Kidney (tissue), 13 donors: ENCODE measurements at regions not wholly inside any gene's neighbourhood (a gene's known extent, or its start where the extent isn't known, plus 50 kb on each side); places are given as distances from the start of the nearest gene placed in this dataset.

Experiments used
- DNase-seq, 5 donors: peaks; one replicate each; pipeline ENCODE4 v3.0.0-alpha.2; 2013 to 2020
- FAIRE-seq: peaks from 2 replicates; lab custom pipeline; 2012; peaks lifted over from hg19 to GRCh38; lab: Jason Lieb, UNC
- H3K27ac ChIP-seq, 2 donors: one replicate each; pipeline ENCODE4 v1.7.0; 2013; ENCODE audit warnings: low read depth in 2 of 2, low read length in 2 of 2, inconsistent platforms in 1 of 2
- H3K27me3 ChIP-seq: one replicate; pipeline ENCODE4 v1.7.1; 2013; ENCODE audit warnings: low read length, inconsistent platforms; ENCODE audit not compliant: control insufficient read depth, insufficient read depth
- H3K36me3 ChIP-seq, 3 donors: one replicate each; pipeline versions ENCODE4 v1.7.0 to v1.7.1; 2013; ENCODE audit warnings: low read length in 3 of 3, control low read depth in 1 of 3, inconsistent platforms in 1 of 3; ENCODE audit not compliant: insufficient read depth in 3 of 3, control insufficient read depth in 2 of 3
- H3K4me1 ChIP-seq, 3 donors: one replicate each; pipeline versions ENCODE4 v1.7.0 to v1.7.1; 2013; ENCODE audit warnings: low read length in 3 of 3, inconsistent platforms in 1 of 3, low read depth in 1 of 3; ENCODE audit not compliant: control insufficient read depth in 2 of 3, insufficient read depth in 2 of 3
- H3K4me3 ChIP-seq, 3 donors: one replicate each; pipeline versions ENCODE4 v1.7.0 to v1.8.1; 2013; ENCODE audit warnings: low read length in 3 of 3, control low read depth in 1 of 3, inconsistent platforms in 1 of 3
- H3K9ac ChIP-seq, 3 donors: one replicate each; pipeline versions ENCODE4 v1.7.0 to v1.7.1; 2013; ENCODE audit warnings: low read length in 3 of 3, control low read depth in 1 of 3, inconsistent platforms in 1 of 3
- H3K9me3 ChIP-seq, 3 donors: one replicate each; pipeline versions ENCODE4 v1.7.0 to v1.7.1; 2013; ENCODE audit warnings: low read length in 3 of 3, control low read depth in 1 of 3, inconsistent platforms in 1 of 3; ENCODE audit not compliant: control insufficient read depth in 2 of 3, insufficient read depth in 1 of 3
- intact Hi-C: fragments of 100-400 bp; cut with DNase I; formaldehyde crosslinking; loops from one replicate; pipeline ENCODE4 v1.11.1; 2022
- TF ChIP-seq, protein P1 (sequence below): IDR thresholded peaks from 3 replicates; pipeline ENCODE4 v1.5.1; 2012; ENCODE audit warnings: mild to moderate bottlenecking, moderate library complexity, borderline replicate concordance; ENCODE audit not compliant: insufficient read depth; ENCODE audit errors: extremely low read depth
- donor health status: control.
- donor health status: control.
- donor health status: control.
- donor health status: control.
- donor health status: control.
- donor health status: DM: yes; HTN: yes; CAD: no.
- donor health status: Normal renal cell carcinoma (clear cell type).

DNA sequence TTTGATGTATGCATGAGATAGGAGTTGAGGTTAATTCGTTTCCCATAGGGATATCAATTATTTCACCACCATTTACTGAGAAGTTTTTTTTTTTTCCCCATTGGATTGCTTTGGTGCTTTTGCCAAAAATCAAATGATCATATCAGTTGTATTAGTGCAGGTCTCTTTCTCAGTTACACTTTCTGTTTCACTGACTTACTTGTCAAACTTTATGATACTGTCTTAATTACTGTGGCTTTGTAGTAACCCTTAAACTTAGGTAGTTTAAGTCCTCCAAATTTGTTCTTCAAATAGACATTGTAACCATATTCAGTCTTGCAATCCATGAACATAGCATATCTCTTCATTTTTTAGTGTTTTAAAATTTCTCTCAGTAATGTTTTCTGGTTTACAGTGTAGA is 259.9 kb upstream of the SLCO3A1 start:
- no peak overlapping the region for H3K4me3 ChIP-seq
- no peaks in the 10 kb centered on the region for H3K4me1 ChIP-seq
- intact Hi-C loops, result no loop called here
- TF ChIP-seq, protein P1, sequence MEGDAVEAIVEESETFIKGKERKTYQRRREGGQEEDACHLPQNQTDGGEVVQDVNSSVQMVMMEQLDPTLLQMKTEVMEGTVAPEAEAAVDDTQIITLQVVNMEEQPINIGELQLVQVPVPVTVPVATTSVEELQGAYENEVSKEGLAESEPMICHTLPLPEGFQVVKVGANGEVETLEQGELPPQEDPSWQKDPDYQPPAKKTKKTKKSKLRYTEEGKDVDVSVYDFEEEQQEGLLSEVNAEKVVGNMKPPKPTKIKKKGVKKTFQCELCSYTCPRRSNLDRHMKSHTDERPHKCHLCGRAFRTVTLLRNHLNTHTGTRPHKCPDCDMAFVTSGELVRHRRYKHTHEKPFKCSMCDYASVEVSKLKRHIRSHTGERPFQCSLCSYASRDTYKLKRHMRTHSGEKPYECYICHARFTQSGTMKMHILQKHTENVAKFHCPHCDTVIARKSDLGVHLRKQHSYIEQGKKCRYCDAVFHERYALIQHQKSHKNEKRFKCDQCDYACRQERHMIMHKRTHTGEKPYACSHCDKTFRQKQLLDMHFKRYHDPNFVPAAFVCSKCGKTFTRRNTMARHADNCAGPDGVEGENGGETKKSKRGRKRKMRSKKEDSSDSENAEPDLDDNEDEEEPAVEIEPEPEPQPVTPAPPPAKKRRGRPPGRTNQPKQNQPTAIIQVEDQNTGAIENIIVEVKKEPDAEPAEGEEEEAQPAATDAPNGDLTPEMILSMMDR, result no peak
- DNase-seq (no peak), FAIRE-seq (no peak)
- no peak overlapping the region for H3K27ac ChIP-seq
- H3K9me3 ChIP-seq, result no peaks in the 10 kb centered on the region
- H3K27me3 ChIP-seq, result no peaks in the 10 kb centered on the region
- H3K36me3 ChIP-seq, result no peaks in the 10 kb centered on the region
- no peak overlapping the region for H3K9ac ChIP-seq

DNA sequence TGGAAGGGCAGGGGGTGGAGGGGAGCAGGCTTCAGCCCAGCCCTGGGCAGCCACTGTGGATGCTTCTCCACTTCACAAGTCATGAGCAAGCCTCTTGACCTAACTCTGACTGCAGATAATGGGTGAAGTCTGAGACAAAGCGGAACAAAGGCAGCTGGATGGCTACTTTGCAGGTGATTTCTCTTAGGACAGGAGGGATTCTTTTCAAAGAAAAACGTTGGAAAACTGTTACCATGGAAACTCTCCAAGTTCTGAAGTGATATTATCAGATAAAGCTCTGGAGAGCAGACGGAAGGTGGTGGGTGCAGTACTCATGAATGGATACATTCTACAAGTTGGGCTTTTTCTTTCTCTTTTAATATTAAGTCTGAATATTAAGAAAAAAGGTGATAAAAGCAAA is 254.2 kb upstream of the SLCO3A1 start:
- Histone ChIP-seq H3K9ac (no peak overlapping the region), H3K27me3 (no peaks in the 10 kb centered on the region), H3K9me3 (no peaks in the 10 kb centered on the region), H3K4me1 (no peaks in the 10 kb centered on the region), H3K4me3 (no peak overlapping the region), H3K27ac (no peak overlapping the region), H3K36me3 (no peaks in the 10 kb centered on the region)
- TF ChIP-seq, protein P1, result no peak
- intact Hi-C loops, result no loop called here
- DNase-seq (no peak), FAIRE-seq (no peak)

DNA sequence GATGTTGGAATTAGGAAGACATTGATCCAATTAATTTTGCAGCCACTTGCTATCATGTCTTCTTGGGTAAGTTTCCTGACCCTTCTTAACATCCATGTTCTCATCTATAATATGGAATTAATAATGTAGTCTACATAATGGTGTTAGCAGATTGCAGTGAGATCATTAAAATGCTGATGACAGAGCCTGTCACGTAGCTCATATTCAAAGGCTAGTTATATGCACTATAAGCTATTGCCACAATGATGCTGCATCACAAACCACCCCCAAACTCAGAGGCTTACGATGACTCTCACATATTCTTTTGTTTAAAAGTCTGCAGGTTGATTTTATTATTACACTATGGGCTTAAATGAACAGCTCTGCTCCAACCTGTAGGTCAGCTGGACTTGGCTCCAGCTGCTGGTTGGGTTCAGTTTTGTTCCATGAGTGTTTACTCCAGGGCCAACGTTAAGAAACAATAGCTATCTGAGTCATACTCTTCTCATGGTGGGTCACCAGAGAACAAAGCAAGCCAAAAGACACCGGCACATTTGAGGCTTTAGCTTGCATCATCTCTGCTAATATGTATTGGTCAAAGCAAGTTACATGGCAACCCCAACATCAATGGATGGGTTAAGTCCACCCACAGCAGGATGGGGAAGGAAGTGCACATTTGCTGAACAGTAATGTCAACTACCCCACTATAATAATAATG is 250.0 kb upstream of the SLCO3A1 start:
- H3K9ac ChIP-seq, result no peak overlapping the region
- H3K4me3 ChIP-seq, result no peak overlapping the region
- no peaks in the 10 kb centered on the region for H3K9me3 ChIP-seq
- no peaks in the 10 kb centered on the region for H3K36me3 ChIP-seq
- intact Hi-C loops, result no loop called here
- TF ChIP-seq, protein P1, result no peak
- FAIRE-seq, result no peak
- DNase-seq, result no peak
- H3K27ac ChIP-seq, result no peak overlapping the region
- H3K27me3 ChIP-seq, result no peaks in the 10 kb centered on the region
- H3K4me1 ChIP-seq, result no peaks in the 10 kb centered on the region

DNA sequence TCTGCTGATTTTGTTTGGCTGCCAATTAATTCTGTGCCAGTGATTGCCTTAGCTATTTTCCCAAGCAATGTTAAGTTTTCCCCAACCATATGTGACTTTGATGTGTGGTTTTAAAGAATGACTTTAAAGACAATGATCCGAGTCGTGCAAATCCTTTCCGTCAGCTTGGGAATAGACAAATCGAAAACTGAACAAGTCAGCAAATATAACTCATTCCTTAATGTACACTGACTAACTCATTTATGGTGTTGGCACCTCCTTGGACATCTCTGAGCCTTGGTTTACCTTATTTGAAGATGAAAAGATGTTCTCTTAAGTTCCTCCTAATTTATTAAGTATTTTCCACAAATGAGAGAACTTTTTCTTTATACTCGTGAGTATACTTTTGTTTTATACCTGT is 249.4 kb upstream of the SLCO3A1 start:
- TF ChIP-seq, protein P1, result no peak
- Histone ChIP-seq H3K9me3 (no peaks in the 10 kb centered on the region), H3K27me3 (no peaks in the 10 kb centered on the region), H3K9ac (no peak overlapping the region), H3K4me1 (no peaks in the 10 kb centered on the region), H3K36me3 (no peaks in the 10 kb centered on the region), H3K4me3 (no peak overlapping the region), H3K27ac (no peak overlapping the region)
- no peak for DNase-seq
- FAIRE-seq, result no peak
- intact Hi-C loops, result no loop called here
